ENCODE measurements at regions not wholly inside any gene's neighbourhood (a gene's known extent, or its start where the extent isn't known, plus 50 kb on each side); places are given as distances from the start of the nearest gene placed in this dataset.

DNA sequence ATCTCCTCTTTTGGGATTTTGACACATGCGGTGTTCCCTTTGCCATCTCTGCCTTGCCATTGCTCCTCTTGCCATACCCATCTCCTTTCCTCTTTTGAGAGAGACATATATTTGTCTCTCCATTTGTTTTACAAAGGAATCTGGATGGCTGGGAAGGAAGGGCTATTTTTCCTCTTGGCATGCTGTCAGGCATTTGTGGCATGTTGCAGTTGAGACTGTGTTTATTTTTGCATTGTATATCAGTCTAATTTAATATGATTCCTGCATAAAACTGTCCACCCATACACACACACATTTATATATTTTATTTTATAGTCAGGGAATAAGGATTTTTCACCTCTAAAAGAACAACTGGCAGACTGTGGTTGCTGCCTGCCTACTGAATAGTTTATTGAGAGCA, 1105.8 kb upstream of the SEMA6A start:
- no peaks in the 10 kb centered on the region for H3K36me3 ChIP-seq
- intact Hi-C loops (cut with micrococcal nuclease), result no loop called here
- no peaks in the 10 kb centered on the region for H3K9me3 ChIP-seq (replicated peaks)
- TF ChIP-seq, protein P1, sequence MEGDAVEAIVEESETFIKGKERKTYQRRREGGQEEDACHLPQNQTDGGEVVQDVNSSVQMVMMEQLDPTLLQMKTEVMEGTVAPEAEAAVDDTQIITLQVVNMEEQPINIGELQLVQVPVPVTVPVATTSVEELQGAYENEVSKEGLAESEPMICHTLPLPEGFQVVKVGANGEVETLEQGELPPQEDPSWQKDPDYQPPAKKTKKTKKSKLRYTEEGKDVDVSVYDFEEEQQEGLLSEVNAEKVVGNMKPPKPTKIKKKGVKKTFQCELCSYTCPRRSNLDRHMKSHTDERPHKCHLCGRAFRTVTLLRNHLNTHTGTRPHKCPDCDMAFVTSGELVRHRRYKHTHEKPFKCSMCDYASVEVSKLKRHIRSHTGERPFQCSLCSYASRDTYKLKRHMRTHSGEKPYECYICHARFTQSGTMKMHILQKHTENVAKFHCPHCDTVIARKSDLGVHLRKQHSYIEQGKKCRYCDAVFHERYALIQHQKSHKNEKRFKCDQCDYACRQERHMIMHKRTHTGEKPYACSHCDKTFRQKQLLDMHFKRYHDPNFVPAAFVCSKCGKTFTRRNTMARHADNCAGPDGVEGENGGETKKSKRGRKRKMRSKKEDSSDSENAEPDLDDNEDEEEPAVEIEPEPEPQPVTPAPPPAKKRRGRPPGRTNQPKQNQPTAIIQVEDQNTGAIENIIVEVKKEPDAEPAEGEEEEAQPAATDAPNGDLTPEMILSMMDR (IDR thresholded peaks at IDR 0.05; ENCODE audit: borderline replicate concordance), result no peak
- no peak overlapping the region for H3K27ac ChIP-seq (replicated peaks)
- no peak overlapping the region for H3K4me3 ChIP-seq
- H3K27me3 ChIP-seq (ENCODE audit: low read depth), result no peaks in the 10 kb centered on the region
- H3K4me1 ChIP-seq, result peaks cover 15% of the 10 kb centered on the region
- DNase-seq, result no peak

DNA sequence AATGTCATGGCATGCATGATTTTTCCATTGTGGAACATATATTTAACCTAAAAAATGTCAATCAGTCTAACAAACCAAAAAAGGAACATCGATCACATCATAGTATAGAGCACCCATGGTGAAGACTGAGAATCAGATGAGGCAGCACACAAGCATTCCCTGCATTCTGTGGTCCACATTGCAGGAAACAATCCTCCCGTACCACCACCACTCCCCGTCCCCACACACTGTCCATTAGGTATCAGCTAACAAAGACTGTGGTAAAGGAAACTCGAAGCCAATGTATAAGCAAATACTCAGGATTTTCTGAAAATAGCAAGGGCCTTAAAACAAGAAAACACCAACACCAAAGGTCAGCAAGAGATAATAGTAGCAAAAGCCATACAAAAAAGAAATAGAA, 1104.4 kb upstream of the SEMA6A start:
- TF ChIP-seq, protein P1 (IDR thresholded peaks at IDR 0.05; ENCODE audit: borderline replicate concordance), result no peak
- no peak for DNase-seq
- Histone ChIP-seq H3K27ac (replicated peaks) (no peak overlapping the region), H3K4me1 (peaks cover 15% of the 10 kb centered on the region), H3K4me3 (no peak overlapping the region), H3K9me3 (replicated peaks) (no peaks in the 10 kb centered on the region), H3K36me3 (no peaks in the 10 kb centered on the region), H3K27me3 (ENCODE audit: low read depth) (no peaks in the 10 kb centered on the region)
- intact Hi-C loops (cut with micrococcal nuclease), result no loop called here

DNA sequence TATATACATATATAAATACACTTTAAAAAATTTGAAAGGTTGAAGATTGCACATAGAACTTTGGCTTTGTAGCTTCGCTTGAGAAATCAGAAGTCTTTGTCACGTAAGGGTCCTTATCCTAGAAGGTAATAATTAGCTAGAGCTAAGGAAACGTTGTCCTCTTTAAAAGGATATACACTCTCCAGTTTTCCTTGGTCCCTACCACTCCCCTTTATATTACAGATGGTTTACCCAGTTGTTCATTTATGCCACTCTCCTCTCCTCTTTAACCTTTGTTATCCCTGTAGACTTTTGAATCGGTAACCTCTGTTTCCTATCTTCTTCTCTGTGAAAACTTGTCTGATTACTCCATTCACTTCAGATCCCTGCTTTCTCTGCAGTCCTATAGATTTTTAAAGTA, 1101.0 kb upstream of the SEMA6A start:
- intact Hi-C loops (cut with micrococcal nuclease), result no loop called here
- H3K4me3 ChIP-seq, result no peak overlapping the region
- no peaks in the 10 kb centered on the region for H3K27me3 ChIP-seq (ENCODE audit: low read depth)

DNA sequence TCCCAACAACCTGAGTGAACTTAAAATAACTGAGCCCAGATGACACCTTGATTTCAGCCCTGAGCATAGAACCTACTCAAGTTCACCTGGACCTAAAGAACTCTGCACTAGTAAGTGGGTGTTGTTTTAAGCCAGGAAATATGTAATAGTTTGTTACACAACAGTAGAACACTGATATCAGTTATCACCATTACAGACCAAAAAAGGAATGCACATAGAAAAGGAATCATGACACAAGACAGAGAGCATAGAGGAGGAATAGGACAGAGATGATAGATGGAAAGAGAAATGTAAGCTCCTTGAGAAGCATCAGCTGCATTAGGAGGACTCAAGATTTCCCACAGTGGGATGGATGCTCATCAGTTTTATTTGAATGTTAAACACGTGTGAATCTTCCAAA, 1096.9 kb upstream of the SEMA6A start:
- H3K27me3 ChIP-seq (ENCODE audit: low read depth), result no peaks in the 10 kb centered on the region
- H3K4me1 ChIP-seq, result no peaks in the 10 kb centered on the region
- no peak for DNase-seq
- H3K27ac ChIP-seq (replicated peaks), result no peak overlapping the region
- no peaks in the 10 kb centered on the region for H3K9me3 ChIP-seq (replicated peaks)
- H3K4me3 ChIP-seq, result no peak overlapping the region
- TF ChIP-seq, protein P1 (IDR thresholded peaks at IDR 0.05; ENCODE audit: borderline replicate concordance), result no peak
- no peaks in the 10 kb centered on the region for H3K36me3 ChIP-seq
- intact Hi-C loops (cut with micrococcal nuclease), result no loop called here

More for the DNA sequence above, 1101.0 kb upstream of the SEMA6A start:
- no peak for DNase-seq
- H3K36me3 ChIP-seq, result no peaks in the 10 kb centered on the region
- H3K9me3 ChIP-seq (replicated peaks), result no peaks in the 10 kb centered on the region
- no peak overlapping the region for H3K27ac ChIP-seq (replicated peaks)
- H3K4me1 ChIP-seq, result peaks cover 7% of the 10 kb centered on the region
- TF ChIP-seq, protein P1 (IDR thresholded peaks at IDR 0.05; ENCODE audit: borderline replicate concordance), result no peak

DNA sequence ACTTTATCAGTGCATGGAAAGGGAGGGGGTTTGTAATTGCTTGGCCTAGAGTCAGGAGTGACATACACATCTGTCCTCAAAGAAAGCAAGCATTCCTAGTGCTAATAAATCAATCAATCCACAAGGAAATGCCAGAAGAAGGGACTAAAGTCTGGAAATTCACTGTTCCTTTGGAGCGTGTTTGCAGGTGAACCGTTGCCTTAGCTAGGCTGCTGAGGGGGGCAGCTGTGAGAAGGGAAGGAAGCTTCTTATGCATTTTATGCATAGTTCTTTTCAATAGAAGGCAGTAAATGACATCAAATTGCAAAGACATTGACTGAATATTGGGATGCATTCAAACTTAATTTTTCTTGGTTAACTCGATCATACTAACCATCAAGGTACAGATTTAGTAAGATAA, 1092.5 kb upstream of the SEMA6A start:
- Histone ChIP-seq H3K27ac (replicated peaks) (no peak overlapping the region), H3K9me3 (replicated peaks) (peaks cover 6% of the 10 kb centered on the region), H3K27me3 (ENCODE audit: low read depth) (no peaks in the 10 kb centered on the region), H3K36me3 (no peaks in the 10 kb centered on the region), H3K4me1 (no peaks in the 10 kb centered on the region), H3K4me3 (no peak overlapping the region)
- TF ChIP-seq, protein P1 (IDR thresholded peaks at IDR 0.05; ENCODE audit: borderline replicate concordance), result no peak
- DNase-seq, result no peak
- intact Hi-C loops (cut with micrococcal nuclease), result no loop called here

DNA sequence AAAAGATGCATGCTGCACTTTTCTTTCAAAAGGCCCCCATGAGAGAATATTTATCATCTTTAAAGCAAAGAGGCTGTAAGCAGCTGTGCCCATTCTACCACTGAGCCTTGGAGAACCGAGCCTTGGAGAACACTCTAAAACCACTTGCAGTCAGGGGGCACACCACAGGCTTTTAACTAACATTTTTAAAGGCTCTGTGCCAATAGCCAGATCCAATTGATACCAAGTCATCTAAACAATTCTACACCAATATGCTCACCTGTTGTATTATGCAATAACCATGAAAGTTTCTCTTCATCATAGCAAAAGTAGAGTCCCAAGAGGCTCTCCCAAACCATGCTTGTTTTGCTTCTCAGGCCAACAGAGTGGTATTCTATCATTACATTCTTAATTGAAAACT, 1090.5 kb upstream of the SEMA6A start:
- DNase-seq, result no peak
- Histone ChIP-seq H3K27ac (replicated peaks) (no peak overlapping the region), H3K4me3 (no peak overlapping the region), H3K9me3 (replicated peaks) (peaks cover 6% of the 10 kb centered on the region), H3K27me3 (ENCODE audit: low read depth) (no peaks in the 10 kb centered on the region), H3K4me1 (no peaks in the 10 kb centered on the region), H3K36me3 (no peaks in the 10 kb centered on the region)
- TF ChIP-seq, protein P1 (IDR thresholded peaks at IDR 0.05; ENCODE audit: borderline replicate concordance), result no peak
- intact Hi-C loops (cut with micrococcal nuclease), result no loop called here

All from left ventricle myocardium inferior (tissue), 1 donor.